ENCODE measurements at regions not wholly inside any gene's neighbourhood (a gene's known extent, or its start where the extent isn't known, plus 50 kb on each side); places are given as distances from the start of the nearest gene placed in this dataset.

GRCh38 chr7:82631998-82632397 lies 188.4 kb upstream of the CACNA2D1 start:
- no peaks in the 10 kb centered on the region for H3K4me1 ChIP-seq (ENCODE audit: control insufficient read depth in 5 of 5, insufficient read depth in 5 of 5, low read length in 5 of 5)
- no peaks in the 10 kb centered on the region for H3K36me3 ChIP-seq (ENCODE audit: control insufficient read depth in 5 of 5, insufficient read depth in 5 of 5, low read length in 5 of 5)
- H3K4me3 ChIP-seq (ENCODE audit: low read depth in 1 of 5, low read length in 5 of 5): no peak overlapping the region
- no peak overlapping the region for H3K9ac ChIP-seq (ENCODE audit: low read length in 5 of 5)
- H3K9me3 ChIP-seq (ENCODE audit: control insufficient read depth in 5 of 5, low read length in 5 of 5): no peaks in the 10 kb centered on the region
- H3K27ac ChIP-seq (ENCODE audit: low read depth, low read length): no peak overlapping the region
- H3K27me3 ChIP-seq (ENCODE audit: control insufficient read depth in 5 of 5, insufficient read depth in 4 of 5, low read length in 5 of 5): no peaks in the 10 kb centered on the region

- Histone ChIP-seq H3K27me3 (ENCODE audit: control insufficient read depth in 5 of 5, insufficient read depth in 4 of 5, low read length in 5 of 5) (no peaks in the 10 kb centered on the region), H3K4me1 (ENCODE audit: control insufficient read depth in 5 of 5, insufficient read depth in 5 of 5, low read length in 5 of 5) (no peaks in the 10 kb centered on the region), H3K4me3 (ENCODE audit: low read depth in 1 of 5, low read length in 5 of 5) (no peak overlapping the region), H3K36me3 (ENCODE audit: control insufficient read depth in 5 of 5, insufficient read depth in 5 of 5, low read length in 5 of 5) (no peaks in the 10 kb centered on the region), H3K9me3 (ENCODE audit: control insufficient read depth in 5 of 5, low read length in 5 of 5) (no peaks in the 10 kb centered on the region), H3K9ac (ENCODE audit: low read length in 5 of 5) (no peak overlapping the region), H3K27ac (ENCODE audit: low read depth, low read length) (no peak overlapping the region)
These were observed 186.0 kb upstream of the CACNA2D1 start for GRCh38 chr7:82629583-82629982.

- no peak overlapping the region for H3K27ac ChIP-seq (ENCODE audit: low read depth, low read length)
- H3K36me3 ChIP-seq (ENCODE audit: control insufficient read depth in 5 of 5, insufficient read depth in 5 of 5, low read length in 5 of 5): no peaks in the 10 kb centered on the region
- no peaks in the 10 kb centered on the region for H3K4me1 ChIP-seq (ENCODE audit: control insufficient read depth in 5 of 5, insufficient read depth in 5 of 5, low read length in 5 of 5)
- no peak overlapping the region for H3K4me3 ChIP-seq (ENCODE audit: low read depth in 1 of 5, low read length in 5 of 5)
- H3K9ac ChIP-seq (ENCODE audit: low read length in 5 of 5): no peak overlapping the region
- H3K27me3 ChIP-seq (ENCODE audit: control insufficient read depth in 5 of 5, insufficient read depth in 4 of 5, low read length in 5 of 5): no peaks in the 10 kb centered on the region
- H3K9me3 ChIP-seq (ENCODE audit: control insufficient read depth in 5 of 5, low read length in 5 of 5): no peaks in the 10 kb centered on the region
These were observed 181.8 kb upstream of the CACNA2D1 start for GRCh38 chr7:82625377-82625776.

- H3K9me3 ChIP-seq (ENCODE audit: control insufficient read depth in 5 of 5, low read length in 5 of 5): no peaks in the 10 kb centered on the region
- H3K4me3 ChIP-seq (ENCODE audit: low read depth in 1 of 5, low read length in 5 of 5): no peak overlapping the region
- H3K36me3 ChIP-seq (ENCODE audit: control insufficient read depth in 5 of 5, insufficient read depth in 5 of 5, low read length in 5 of 5): no peaks in the 10 kb centered on the region
- no peak overlapping the region for H3K9ac ChIP-seq (ENCODE audit: low read length in 5 of 5)
- no peaks in the 10 kb centered on the region for H3K27me3 ChIP-seq (ENCODE audit: control insufficient read depth in 5 of 5, insufficient read depth in 4 of 5, low read length in 5 of 5)
- H3K4me1 ChIP-seq (ENCODE audit: control insufficient read depth in 5 of 5, insufficient read depth in 5 of 5, low read length in 5 of 5): no peaks in the 10 kb centered on the region
- H3K27ac ChIP-seq (ENCODE audit: low read depth, low read length): no peak overlapping the region
These were observed 181.4 kb upstream of the CACNA2D1 start for GRCh38 chr7:82624965-82625364.

GRCh38 chr7:82624337-82624736 lies 180.8 kb upstream of the CACNA2D1 start:
- H3K4me1 ChIP-seq (ENCODE audit: control insufficient read depth in 5 of 5, insufficient read depth in 5 of 5, low read length in 5 of 5): no peaks in the 10 kb centered on the region
- H3K36me3 ChIP-seq (ENCODE audit: control insufficient read depth in 5 of 5, insufficient read depth in 5 of 5, low read length in 5 of 5): no peaks in the 10 kb centered on the region
- H3K4me3 ChIP-seq (ENCODE audit: low read depth in 1 of 5, low read length in 5 of 5): no peak overlapping the region
- H3K27me3 ChIP-seq (ENCODE audit: control insufficient read depth in 5 of 5, insufficient read depth in 4 of 5, low read length in 5 of 5): no peaks in the 10 kb centered on the region
- no peaks in the 10 kb centered on the region for H3K9me3 ChIP-seq (ENCODE audit: control insufficient read depth in 5 of 5, low read length in 5 of 5)
- H3K9ac ChIP-seq (ENCODE audit: low read length in 5 of 5): no peak overlapping the region
- H3K27ac ChIP-seq (ENCODE audit: low read depth, low read length): no peak overlapping the region

- Histone ChIP-seq H3K36me3 (ENCODE audit: control insufficient read depth in 5 of 5, insufficient read depth in 5 of 5, low read length in 5 of 5) (no peaks in the 10 kb centered on the region), H3K9ac (ENCODE audit: low read length in 5 of 5) (no peak overlapping the region), H3K27me3 (ENCODE audit: control insufficient read depth in 5 of 5, insufficient read depth in 4 of 5, low read length in 5 of 5) (no peaks in the 10 kb centered on the region), H3K27ac (ENCODE audit: low read depth, low read length) (no peak overlapping the region), H3K4me1 (ENCODE audit: control insufficient read depth in 5 of 5, insufficient read depth in 5 of 5, low read length in 5 of 5) (no peaks in the 10 kb centered on the region), H3K4me3 (ENCODE audit: low read depth in 1 of 5, low read length in 5 of 5) (no peak overlapping the region), H3K9me3 (ENCODE audit: control insufficient read depth in 5 of 5, low read length in 5 of 5) (no peaks in the 10 kb centered on the region)
These were observed 180.2 kb upstream of the CACNA2D1 start for GRCh38 chr7:82623812-82624211.

GRCh38 chr7:82617156-82617555 lies 173.6 kb upstream of the CACNA2D1 start:
- no peak overlapping the region for H3K4me3 ChIP-seq (ENCODE audit: low read depth in 1 of 5, low read length in 5 of 5)
- no peaks in the 10 kb centered on the region for H3K27me3 ChIP-seq (ENCODE audit: control insufficient read depth in 5 of 5, insufficient read depth in 4 of 5, low read length in 5 of 5)
- no peak overlapping the region for H3K9ac ChIP-seq (ENCODE audit: low read length in 5 of 5)
- no peak overlapping the region for H3K27ac ChIP-seq (ENCODE audit: low read depth, low read length)
- H3K9me3 ChIP-seq (ENCODE audit: control insufficient read depth in 5 of 5, low read length in 5 of 5): no peaks in the 10 kb centered on the region
- no peaks in the 10 kb centered on the region for H3K4me1 ChIP-seq (ENCODE audit: control insufficient read depth in 5 of 5, insufficient read depth in 5 of 5, low read length in 5 of 5)
- no peaks in the 10 kb centered on the region for H3K36me3 ChIP-seq (ENCODE audit: control insufficient read depth in 5 of 5, insufficient read depth in 5 of 5, low read length in 5 of 5)

GRCh38 chr7:82616059-82616728 lies 172.6 kb upstream of the CACNA2D1 start:
- no peak overlapping the region for H3K27ac ChIP-seq (ENCODE audit: low read depth, low read length)

GRCh38 chr7:82615527-82615926 lies 171.9 kb upstream of the CACNA2D1 start:
- no peak overlapping the region for H3K27ac ChIP-seq (ENCODE audit: low read depth, low read length)
- no peaks in the 10 kb centered on the region for H3K27me3 ChIP-seq (ENCODE audit: control insufficient read depth in 5 of 5, insufficient read depth in 4 of 5, low read length in 5 of 5)
- H3K9ac ChIP-seq (ENCODE audit: low read length in 5 of 5): no peak overlapping the region
- H3K4me1 ChIP-seq (ENCODE audit: control insufficient read depth in 5 of 5, insufficient read depth in 5 of 5, low read length in 5 of 5): no peaks in the 10 kb centered on the region
- no peak overlapping the region for H3K4me3 ChIP-seq (ENCODE audit: low read depth in 1 of 5, low read length in 5 of 5)
- no peaks in the 10 kb centered on the region for H3K36me3 ChIP-seq (ENCODE audit: control insufficient read depth in 5 of 5, insufficient read depth in 5 of 5, low read length in 5 of 5)
- no peaks in the 10 kb centered on the region for H3K9me3 ChIP-seq (ENCODE audit: control insufficient read depth in 5 of 5, low read length in 5 of 5)

More at GRCh38 chr7:82616059-82616728, 172.6 kb upstream of the CACNA2D1 start:
- Histone ChIP-seq H3K9ac (ENCODE audit: low read length in 5 of 5) (no peak overlapping the region), H3K9me3 (ENCODE audit: control insufficient read depth in 5 of 5, low read length in 5 of 5) (no peaks in the 10 kb centered on the region), H3K4me1 (ENCODE audit: control insufficient read depth in 5 of 5, insufficient read depth in 5 of 5, low read length in 5 of 5) (no peaks in the 10 kb centered on the region), H3K27me3 (ENCODE audit: control insufficient read depth in 5 of 5, insufficient read depth in 4 of 5, low read length in 5 of 5) (no peaks in the 10 kb centered on the region), H3K4me3 (ENCODE audit: low read depth in 1 of 5, low read length in 5 of 5) (no peak overlapping the region), H3K36me3 (ENCODE audit: control insufficient read depth in 5 of 5, insufficient read depth in 5 of 5, low read length in 5 of 5) (no peaks in the 10 kb centered on the region)

GRCh38 chr7:82609746-82610145 lies 166.2 kb upstream of the CACNA2D1 start:
- Histone ChIP-seq H3K4me3 (ENCODE audit: low read depth in 1 of 5, low read length in 5 of 5) (no peak overlapping the region), H3K9ac (ENCODE audit: low read length in 5 of 5) (no peak overlapping the region), H3K27me3 (ENCODE audit: control insufficient read depth in 5 of 5, insufficient read depth in 4 of 5, low read length in 5 of 5) (no peaks in the 10 kb centered on the region), H3K9me3 (ENCODE audit: control insufficient read depth in 5 of 5, low read length in 5 of 5) (no peaks in the 10 kb centered on the region), H3K4me1 (ENCODE audit: control insufficient read depth in 5 of 5, insufficient read depth in 5 of 5, low read length in 5 of 5) (no peaks in the 10 kb centered on the region), H3K36me3 (ENCODE audit: control insufficient read depth in 5 of 5, insufficient read depth in 5 of 5, low read length in 5 of 5) (no peaks in the 10 kb centered on the region), H3K27ac (ENCODE audit: low read depth, low read length) (no peak overlapping the region)

Measured in subcutaneous abdominal adipose tissue (tissue), 5 donors.